ENCODE measurements at regions not wholly inside any gene's neighbourhood (a gene's known extent, or its start where the extent isn't known, plus 50 kb on each side); places are given as distances from the start of the nearest gene placed in this dataset.

DNA sequence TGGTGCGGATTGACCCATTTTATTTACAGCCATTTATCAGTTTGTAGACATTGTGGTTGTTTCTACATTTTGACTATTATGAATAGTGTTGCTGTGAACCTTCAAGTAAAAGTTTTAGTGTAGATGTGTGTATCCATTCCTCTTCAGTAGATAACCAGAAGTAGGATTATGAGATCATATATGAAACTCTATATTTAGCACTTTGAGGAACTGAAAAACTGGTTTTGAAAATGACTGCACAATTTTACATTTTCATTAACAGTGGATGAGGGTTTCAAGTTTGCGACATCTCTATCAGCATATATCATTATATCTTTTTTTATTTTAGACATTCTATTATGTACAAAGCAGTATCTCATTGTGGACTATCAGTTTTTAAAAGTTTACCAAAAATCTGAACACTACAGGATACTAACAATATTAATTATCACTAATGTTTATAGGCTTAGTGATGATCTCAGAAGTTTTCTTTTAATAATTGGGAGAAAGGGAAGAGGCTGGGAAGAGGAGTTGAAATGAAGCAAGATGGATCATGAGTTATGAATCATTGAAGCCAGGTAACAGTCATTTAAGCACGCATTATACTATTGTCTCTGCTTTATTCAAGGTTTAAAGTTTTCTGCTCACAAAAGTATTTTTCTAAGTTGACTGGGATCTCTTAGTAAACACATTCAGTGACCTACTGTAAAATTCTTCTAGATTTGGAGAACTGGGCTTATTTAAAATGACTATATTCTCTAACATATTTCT lies 329.0 kb upstream of the LRATD1 start:
- Histone ChIP-seq H3K4me3 (ENCODE audit: low read depth, low read length) (no peak overlapping the region), H3K36me3 (ENCODE audit: control insufficient read depth, insufficient read depth, low read length) (no peaks in the 10 kb centered on the region), H3K27me3 (ENCODE audit: control insufficient read depth, insufficient read depth, low read length) (no peaks in the 10 kb centered on the region)
- DNase-seq (ENCODE audit: low read depth), result no peak
- TF ChIP-seq CTCF (IDR thresholded peaks at IDR 0.05; ENCODE audit: insufficient read depth, low read length, poor library complexity, severe bottlenecking), result no peak

DNA sequence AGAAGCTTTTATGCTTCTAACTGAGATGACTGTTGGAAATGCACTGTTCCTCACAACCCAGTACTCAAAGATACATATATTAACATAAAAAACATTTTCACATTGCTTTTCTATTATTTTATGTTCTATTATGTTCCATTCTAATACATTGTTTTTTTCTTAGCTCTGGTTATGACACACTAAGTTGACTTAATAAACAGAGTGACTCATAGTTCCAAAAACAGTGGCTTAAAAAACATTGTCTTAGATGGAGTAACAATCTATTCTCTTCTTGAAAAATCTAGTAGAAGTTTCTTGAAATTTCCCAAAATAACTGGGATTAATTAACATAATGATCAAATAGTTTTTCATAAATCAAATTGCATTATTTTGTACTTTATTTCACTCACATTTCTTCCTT lies 328.2 kb upstream of the LRATD1 start:
- no peaks in the 10 kb centered on the region for H3K36me3 ChIP-seq (ENCODE audit: control insufficient read depth, insufficient read depth, low read length)
- no peaks in the 10 kb centered on the region for H3K27me3 ChIP-seq (ENCODE audit: control insufficient read depth, insufficient read depth, low read length)
- no peak for DNase-seq (ENCODE audit: low read depth)
- H3K4me3 ChIP-seq (ENCODE audit: low read depth, low read length), result no peak overlapping the region
- no peak for TF ChIP-seq CTCF (IDR thresholded peaks at IDR 0.05; ENCODE audit: insufficient read depth, low read length, poor library complexity, severe bottlenecking)

DNA sequence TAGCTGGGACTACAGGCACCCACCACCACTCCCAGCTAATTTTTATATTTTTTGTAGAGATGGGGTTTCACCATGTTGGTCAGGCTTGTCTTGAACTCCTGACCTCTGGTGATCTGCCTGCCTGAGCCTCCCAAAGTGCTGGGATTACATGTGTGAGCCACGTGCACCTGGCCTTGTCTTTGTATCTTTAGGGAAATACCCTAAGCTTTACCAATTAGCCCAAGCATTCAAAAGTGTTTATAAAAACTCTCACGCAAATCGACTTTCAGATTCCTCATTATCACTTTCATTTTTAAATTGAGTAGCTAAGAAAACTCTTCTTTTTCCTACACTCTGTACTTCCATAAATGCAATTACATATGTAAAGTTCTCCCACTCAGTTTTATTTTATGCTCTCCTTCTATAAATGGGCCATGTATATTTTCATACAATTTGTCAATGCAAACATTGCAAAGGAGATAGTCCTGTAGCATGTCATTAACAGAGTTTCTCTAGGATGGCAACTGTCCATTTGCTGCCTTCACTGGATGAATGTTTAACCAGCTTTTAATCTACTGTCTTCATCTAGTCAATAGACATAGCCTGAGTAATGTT lies 326.2 kb upstream of the LRATD1 start:
- no peak overlapping the region for H3K4me3 ChIP-seq (ENCODE audit: low read depth, low read length)
- no peak for TF ChIP-seq CTCF (IDR thresholded peaks at IDR 0.05; ENCODE audit: insufficient read depth, low read length, poor library complexity, severe bottlenecking)
- H3K27me3 ChIP-seq (ENCODE audit: control insufficient read depth, insufficient read depth, low read length), result no peaks in the 10 kb centered on the region
- H3K36me3 ChIP-seq (ENCODE audit: control insufficient read depth, insufficient read depth, low read length), result no peaks in the 10 kb centered on the region
- DNase-seq (ENCODE audit: low read depth), result no peak

GRCh38 chr2:14313341-14313740 lies 319.2 kb upstream of the LRATD1 start:
- DNase-seq (ENCODE audit: low read depth), result no peak
- Histone ChIP-seq H3K27me3 (ENCODE audit: control insufficient read depth, insufficient read depth, low read length) (no peaks in the 10 kb centered on the region), H3K4me3 (ENCODE audit: low read depth, low read length) (no peak overlapping the region), H3K36me3 (ENCODE audit: control insufficient read depth, insufficient read depth, low read length) (no peaks in the 10 kb centered on the region)
- TF ChIP-seq CTCF (IDR thresholded peaks at IDR 0.05; ENCODE audit: insufficient read depth, low read length, poor library complexity, severe bottlenecking), result no peak

- TF ChIP-seq CTCF (IDR thresholded peaks at IDR 0.05; ENCODE audit: insufficient read depth, low read length, poor library complexity, severe bottlenecking), result no peak
- H3K27me3 ChIP-seq (ENCODE audit: control insufficient read depth, insufficient read depth, low read length), result no peaks in the 10 kb centered on the region
- no peaks in the 10 kb centered on the region for H3K36me3 ChIP-seq (ENCODE audit: control insufficient read depth, insufficient read depth, low read length)
- H3K4me3 ChIP-seq (ENCODE audit: low read depth, low read length), result no peak overlapping the region
- DNase-seq (ENCODE audit: low read depth), result no peak
Measured at GRCh38 chr2:14316594-14316993, 315.9 kb upstream of the LRATD1 start.

DNA sequence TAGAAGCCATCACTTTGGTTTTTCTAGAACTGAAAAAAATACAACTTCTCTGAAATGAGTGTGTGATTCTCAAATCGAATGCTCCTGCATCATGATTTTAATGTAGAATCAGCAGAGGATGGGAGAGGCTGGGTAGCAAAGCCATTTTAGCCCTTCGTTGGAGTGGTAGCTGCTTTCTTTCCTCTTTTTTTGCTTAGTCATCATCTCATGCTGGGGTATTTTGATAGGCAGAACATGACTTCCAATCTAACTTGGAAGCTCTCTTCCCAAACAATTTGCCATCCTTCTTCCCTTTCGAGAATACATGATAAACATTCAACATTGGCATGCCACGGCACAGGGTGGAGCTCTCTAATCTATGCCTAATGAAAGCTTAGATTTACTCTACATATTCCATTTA lies 311.2 kb upstream of the LRATD1 start:
- Histone ChIP-seq H3K36me3 (ENCODE audit: control insufficient read depth, insufficient read depth, low read length) (no peaks in the 10 kb centered on the region), H3K4me3 (ENCODE audit: low read depth, low read length) (no peak overlapping the region), H3K27me3 (ENCODE audit: control insufficient read depth, insufficient read depth, low read length) (no peaks in the 10 kb centered on the region)
- no peak for DNase-seq (ENCODE audit: low read depth)
- TF ChIP-seq CTCF (IDR thresholded peaks at IDR 0.05; ENCODE audit: insufficient read depth, low read length, poor library complexity, severe bottlenecking), result no peak

All from kidney epithelial cell (primary cell).